Mesenchymal stem cell (in vitro differentiated cells and primary cell): ENCODE measurements at regions not wholly inside any gene's neighbourhood (a gene's known extent, or its start where the extent isn't known, plus 50 kb on each side); places are given as distances from the start of the nearest gene placed in this dataset.

ENCODE experiments used
- DNase-seq: peaks from one replicate; pipeline ENCODE4 v3.0.0-alpha.2; 2013
- H2AFZ ChIP-seq: one replicate; pipeline ENCODE4 v1.6.1; 2013; ENCODE audit warnings: low read depth, mild to moderate bottlenecking, control low read depth, inconsistent platforms, low read length, moderate library complexity
- H2AK5ac ChIP-seq: 2 replicates; pipeline ENCODE4 v1.6.1; 2013; ENCODE audit warnings: low read length, moderate library complexity, mild to moderate bottlenecking, inconsistent platforms; ENCODE audit not compliant: severe bottlenecking
- H2BK120ac ChIP-seq: one replicate; pipeline ENCODE4 v1.6.1; 2013; ENCODE audit warnings: low read depth, mild to moderate bottlenecking, inconsistent platforms, low read length, moderate library complexity
- H2BK12ac ChIP-seq, 2 experiments: one replicate each; pipeline ENCODE4 v1.6.1; 2013; ENCODE audit warnings: inconsistent platforms in 2 of 2, low read length in 2 of 2, mild to moderate bottlenecking in 2 of 2, moderate library complexity in 2 of 2, control low read depth in 1 of 2
- H2BK15ac ChIP-seq: one replicate; pipeline ENCODE4 v1.6.1; 2013; ENCODE audit warnings: mild to moderate bottlenecking, low read depth, inconsistent platforms; ENCODE audit not compliant: poor library complexity, severe bottlenecking
- H2BK5ac ChIP-seq: 2 replicates; pipeline ENCODE4 v1.6.1; 2013; ENCODE audit warnings: low read depth, mild to moderate bottlenecking, low read length, control low read depth, inconsistent platforms; ENCODE audit not compliant: poor library complexity, severe bottlenecking
- H3K14ac ChIP-seq, 2 experiments: one replicate each; pipeline ENCODE4 v1.6.1; 2013; ENCODE audit warnings: inconsistent platforms in 2 of 2, low read length in 2 of 2, control low read depth in 1 of 2, mild to moderate bottlenecking in 1 of 2, moderate library complexity in 1 of 2
- H3K18ac ChIP-seq, 2 experiments: one replicate each; pipeline ENCODE4 v1.6.1; 2013; ENCODE audit warnings: inconsistent platforms in 2 of 2, low read length in 2 of 2, control low read depth in 1 of 2, low read depth in 1 of 2, mild to moderate bottlenecking in 1 of 2
- H3K23ac ChIP-seq, 2 experiments: one replicate each; pipeline ENCODE4 v1.6.1; 2013; ENCODE audit warnings: inconsistent platforms in 2 of 2, low read length in 2 of 2, mild to moderate bottlenecking in 2 of 2, moderate library complexity in 2 of 2, control low read depth in 1 of 2
- H3K27ac ChIP-seq: 2 replicates; pipeline ENCODE4 v1.5.1; 2013; ENCODE audit warnings: mild to moderate bottlenecking, moderate library complexity, low read length, control low read depth, inconsistent platforms; ENCODE audit not compliant: poor library complexity, severe bottlenecking
- H3K27me3 ChIP-seq, 2 experiments: 2 replicates each; pipeline versions ENCODE4 v1.6.1 to v1.7.0; 2013; ENCODE audit warnings: low read length in 2 of 2, mild to moderate bottlenecking in 2 of 2, moderate library complexity in 2 of 2, control low read depth in 1 of 2, inconsistent platforms in 1 of 2; ENCODE audit not compliant: control insufficient read depth in 1 of 2, insufficient read depth in 1 of 2
- H3K36me3 ChIP-seq, 2 experiments: 2 replicates each; pipeline versions ENCODE4 v1.6.1 to v1.7.0; 2013; ENCODE audit warnings: low read length in 2 of 2, control low read depth in 1 of 2, inconsistent platforms in 1 of 2, low read depth in 1 of 2, mild to moderate bottlenecking in 1 of 2; ENCODE audit not compliant: insufficient read depth in 2 of 2, control insufficient read depth in 1 of 2
- H3K4ac ChIP-seq, 2 experiments: one replicate each; pipeline ENCODE4 v1.6.1; 2013; ENCODE audit warnings: inconsistent platforms in 2 of 2, low read length in 2 of 2, mild to moderate bottlenecking in 2 of 2, moderate library complexity in 2 of 2, control low read depth in 1 of 2, low read depth in 1 of 2
- H3K4me1 ChIP-seq: 2 replicates; pipeline ENCODE4 v1.6.1; 2013; ENCODE audit warnings: low read depth, low read length, control low read depth; ENCODE audit not compliant: control insufficient read depth, insufficient read depth
- H3K4me2 ChIP-seq: 2 replicates; pipeline ENCODE4 v1.6.1; 2013; ENCODE audit warnings: low read length, mild to moderate bottlenecking, inconsistent platforms; ENCODE audit not compliant: poor library complexity, severe bottlenecking
- H3K4me3 ChIP-seq, 2 experiments: 2 replicates each; pipeline versions ENCODE4 v1.5.1 to v1.7.0; 2013; ENCODE audit warnings: low read length in 2 of 2, mild to moderate bottlenecking in 2 of 2, control low read depth in 1 of 2, low read depth in 1 of 2; ENCODE audit not compliant: insufficient read depth in 1 of 2
- H3K79me1 ChIP-seq: replicated peaks from 2 replicates; pipeline ENCODE4 v1.6.1; 2013; ENCODE audit warnings: mild to moderate bottlenecking, control low read depth, low read length, inconsistent platforms; ENCODE audit not compliant: poor library complexity, severe bottlenecking
- H3K9ac ChIP-seq: 2 replicates; pipeline ENCODE4 v1.7.0; 2013; ENCODE audit warnings: mild to moderate bottlenecking, low read length, moderate library complexity
- H3K9me3 ChIP-seq: 2 replicates; pipeline ENCODE4 v1.7.0; 2013; ENCODE audit warnings: mild to moderate bottlenecking, low read length; ENCODE audit not compliant: control insufficient read depth
- H4K8ac ChIP-seq: one replicate; pipeline ENCODE4 v1.6.1; 2013; ENCODE audit warnings: inconsistent platforms, mild to moderate bottlenecking, low read length, moderate library complexity
- H4K91ac ChIP-seq: one replicate; pipeline ENCODE4 v1.6.1; 2013; ENCODE audit warnings: mild to moderate bottlenecking, low read length, inconsistent platforms
- WGBS: methylation state at CpG from one replicate; pipeline ENCODE4 v1.1.7; 2013; ENCODE audit warnings: mixed read lengths; 5-methylcytosine and 5-hydroxymethylcytosine counted together

GRCh38 chr5:40165789-40166728, 513.7 kb upstream of the PTGER4 start:
- no peaks in the 10 kb centered on the region for H3K4me1 ChIP-seq
- no peak overlapping the region for H2BK5ac ChIP-seq
- no peak overlapping the region for H2BK15ac ChIP-seq
- no peaks in the 10 kb centered on the region for H3K79me1 ChIP-seq
- no peak overlapping the region for H4K91ac ChIP-seq
- no peak overlapping the region for H3K4me2 ChIP-seq
- H3K9me3 ChIP-seq: peaks cover 4% of the 10 kb centered on the region
- H3K23ac ChIP-seq: no peak overlapping the region
- no peak overlapping the region for H2AK5ac ChIP-seq
- H3K18ac ChIP-seq: no peak overlapping the region
- no peak overlapping the region for H3K14ac ChIP-seq
- WGBS: 91% methylated on average over 5 of the region's 7 CpGs
- no peak overlapping the region for H2BK120ac ChIP-seq
- H4K8ac ChIP-seq: no peak overlapping the region
- no peak overlapping the region for H3K9ac ChIP-seq
- no peak overlapping the region for H3K27ac ChIP-seq
- no peak overlapping the region for H3K4me3 ChIP-seq
- H2BK12ac ChIP-seq: no peak overlapping the region
- no peak for DNase-seq
- H3K36me3 ChIP-seq: no peaks in the 10 kb centered on the region
- H2AFZ ChIP-seq: no peak overlapping the region
- H3K4ac ChIP-seq: no peak overlapping the region
- no peaks in the 10 kb centered on the region for H3K27me3 ChIP-seq

GRCh38 chr5:40165106-40165788, 514.5 kb upstream of the PTGER4 start:
- 90% methylated on average over 6 of the region's 6 CpGs for WGBS

GRCh38 chr5:40160435-40160834, 519.3 kb upstream of the PTGER4 start:
- no peak overlapping the region for H2AFZ ChIP-seq
- no peak for DNase-seq
- no peak overlapping the region for H4K8ac ChIP-seq
- H3K4ac ChIP-seq: no peak overlapping the region
- H3K9me3 ChIP-seq: no peaks in the 10 kb centered on the region
- H3K23ac ChIP-seq: no peak overlapping the region
- no peak overlapping the region for H3K14ac ChIP-seq
- H2BK15ac ChIP-seq: no peak overlapping the region
- no peak overlapping the region for H3K18ac ChIP-seq
- no peak overlapping the region for H3K4me2 ChIP-seq
- no peak overlapping the region for H3K4me3 ChIP-seq
- WGBS: 86% methylated on average over 7 of the region's 7 CpGs
- H2BK5ac ChIP-seq: no peak overlapping the region
- H4K91ac ChIP-seq: no peak overlapping the region
- H3K4me1 ChIP-seq: no peaks in the 10 kb centered on the region
- no peak overlapping the region for H2AK5ac ChIP-seq
- H2BK12ac ChIP-seq: no peak overlapping the region
- no peaks in the 10 kb centered on the region for H3K27me3 ChIP-seq
- H3K36me3 ChIP-seq: no peaks in the 10 kb centered on the region
- no peak overlapping the region for H2BK120ac ChIP-seq
- no peak overlapping the region for H3K9ac ChIP-seq
- no peaks in the 10 kb centered on the region for H3K79me1 ChIP-seq
- no peak overlapping the region for H3K27ac ChIP-seq

More at GRCh38 chr5:40165106-40165788, 514.5 kb upstream of the PTGER4 start:
- Histone ChIP-seq H3K9ac (no peak overlapping the region), H3K36me3 (no peaks in the 10 kb centered on the region), H2AFZ (no peak overlapping the region), H2BK120ac (no peak overlapping the region), H3K23ac (no peak overlapping the region), H3K9me3 (no peaks in the 10 kb centered on the region), H3K4me1 (no peaks in the 10 kb centered on the region), H3K18ac (no peak overlapping the region), H3K79me1 (no peaks in the 10 kb centered on the region), H2BK12ac (no peak overlapping the region), H3K4ac (no peak overlapping the region), H4K8ac (no peak overlapping the region), H2BK5ac (no peak overlapping the region), H4K91ac (no peak overlapping the region), H3K14ac (peak overlapping the region in 1 of 2 experiments; percentile 26), H3K27me3 (no peaks in the 10 kb centered on the region), H2BK15ac (no peak overlapping the region), H2AK5ac (no peak overlapping the region), H3K27ac (no peak overlapping the region), H3K4me3 (no peak overlapping the region), H3K4me2 (no peak overlapping the region)
- DNase-seq: no peak

GRCh38 chr5:40154194-40154593, 525.5 kb upstream of the PTGER4 start:
- Histone ChIP-seq H2BK5ac (no peak overlapping the region), H3K9ac (no peak overlapping the region), H3K4me1 (no peaks in the 10 kb centered on the region), H3K4me3 (no peak overlapping the region), H3K9me3 (no peaks in the 10 kb centered on the region), H4K91ac (no peak overlapping the region), H2BK12ac (no peak overlapping the region), H3K27me3 (no peaks in the 10 kb centered on the region), H4K8ac (no peak overlapping the region), H3K18ac (no peak overlapping the region), H2BK120ac (no peak overlapping the region), H3K23ac (no peak overlapping the region), H3K14ac (no peak overlapping the region), H3K36me3 (no peaks in the 10 kb centered on the region), H2AK5ac (no peak overlapping the region), H3K4me2 (no peak overlapping the region), H2BK15ac (no peak overlapping the region), H3K4ac (no peak overlapping the region), H3K27ac (no peak overlapping the region), H3K79me1 (no peaks in the 10 kb centered on the region), H2AFZ (no peak overlapping the region)
- WGBS: 100% methylated on average over 1 of the region's 1 CpG
- no peak for DNase-seq
